A673 (cell line): ENCODE measurements at regions not wholly inside any gene's neighbourhood (a gene's known extent, or its start where the extent isn't known, plus 50 kb on each side); places are given as distances from the start of the nearest gene placed in this dataset.

ENCODE experiments used
- BruUV-seq: library from RNA; stranded (reverse); fragments of 400-500 nt; replicated peaks from 2 replicates; lab custom pipeline; 2021; lab: Mats Ljungman, UMichigan
- CTCF ChIA-PET: fragments of 300-600 bp; sonication (Branson Sonifier 250); formaldehyde crosslinking; loops from one replicate; lab custom pipeline; 2022; ENCODE audit warnings: antibody characterized with exemption; lab: Charles Lee
- POLR2A ChIA-PET: fragments of 300-600 bp; sonication (Branson Sonifier 250); formaldehyde crosslinking; loops from one replicate; lab custom pipeline; 2022; ENCODE audit warnings: antibody characterized with exemption; ENCODE audit not compliant: low non-redundant PET; lab: Charles Lee
- DNase-seq: peaks from one replicate; pipeline ENCODE4 v3.0.0-alpha.2; 2015; ENCODE audit warnings: low spot score
- H3K27ac ChIP-seq: fragments of 200-600 bp; sonication (generic); 2 replicates; pipeline ENCODE4 v1.5.1; 2016; ENCODE audit warnings: mixed run types, low read depth, mild to moderate bottlenecking, mixed read lengths, antibody characterized with exemption, low read length; ENCODE audit not compliant: poor library complexity, severe bottlenecking
- H3K27me3 ChIP-seq: fragments of 200-600 bp; sonication (generic); replicated peaks from 2 replicates; pipeline ENCODE4 v1.6.1; 2017; ENCODE audit warnings: mixed run types, low read depth, mild to moderate bottlenecking, mixed read lengths, antibody characterized with exemption, low read length; ENCODE audit not compliant: insufficient read depth, poor library complexity
- H3K36me3 ChIP-seq: fragments of 200-600 bp; sonication (generic); 2 replicates; pipeline ENCODE4 v1.6.1; 2016; ENCODE audit warnings: mixed run types, mild to moderate bottlenecking, mixed read lengths, antibody characterized with exemption, low read length; ENCODE audit not compliant: insufficient read depth, poor library complexity, severe bottlenecking
- H3K4me1 ChIP-seq: fragments of 200-600 bp; sonication (generic); 2 replicates; pipeline ENCODE4 v1.6.1; 2017; ENCODE audit warnings: mixed run types, mild to moderate bottlenecking, mixed read lengths, antibody characterized with exemption, low read length; ENCODE audit not compliant: insufficient read depth, poor library complexity, severe bottlenecking
- H3K4me3 ChIP-seq: fragments of 200-600 bp; sonication (generic); 2 replicates; pipeline ENCODE4 v1.5.1; 2016; ENCODE audit warnings: low read depth, mixed run types, mild to moderate bottlenecking, mixed read lengths, low read length; ENCODE audit not compliant: poor library complexity, severe bottlenecking
- H3K9me3 ChIP-seq: fragments of 200-600 bp; sonication (generic); 2 replicates; pipeline ENCODE4 v1.6.1; 2016; ENCODE audit warnings: mixed run types, low read depth, mild to moderate bottlenecking, mixed read lengths, antibody characterized with exemption, low read length; ENCODE audit not compliant: poor library complexity, severe bottlenecking
- EZH2 ChIP-seq: fragments of 200-600 bp; sonication (generic); IDR thresholded peaks from 2 replicates; pipeline ENCODE4 v1.6.1; 2017; ENCODE audit warnings: borderline replicate concordance, low read depth, mild to moderate bottlenecking, mixed read lengths, antibody characterized with exemption, low read length; ENCODE audit not compliant: poor library complexity, severe bottlenecking
- intact Hi-C: fragments of 100-400 bp; cut with micrococcal nuclease; formaldehyde crosslinking; loops from one replicate; pipeline ENCODE4 v1.10.0; 2022; ENCODE audit not compliant: unreplicated experiment
- TF ChIP-seq, protein P1 (sequence below): fragments of 300-800, 200-600 bp; sonication (generic); conservative IDR thresholded peaks from 2 replicates; pipeline ENCODE4 v1.5.1; 2017; ENCODE audit warnings: low read depth, mild to moderate bottlenecking, antibody characterized with exemption, low read length, moderate library complexity, mixed read lengths

DNA sequence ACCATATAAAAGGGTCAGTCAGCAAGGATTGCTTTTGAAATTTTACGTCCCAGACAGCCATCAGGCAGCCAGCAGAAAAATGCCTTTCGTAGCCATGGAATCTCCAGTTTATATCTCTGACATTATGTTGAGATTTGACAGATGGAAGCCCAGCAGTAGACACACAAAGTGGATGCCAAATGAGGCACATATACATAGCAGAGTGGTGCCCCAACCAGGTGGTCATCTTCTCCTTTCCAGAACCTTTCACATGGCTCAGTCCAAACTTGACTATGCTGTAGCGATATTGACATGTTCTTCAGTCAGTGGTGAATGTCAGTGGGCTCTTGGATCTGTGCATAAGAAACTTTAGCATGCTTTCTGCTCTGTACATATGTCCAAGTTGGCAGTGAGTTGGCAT lies 123.3 kb upstream of the GBE1 start:
- no peaks in the 10 kb centered on the region for H3K4me1 ChIP-seq
- no peaks in the 10 kb centered on the region for H3K27me3 ChIP-seq
- POLR2A ChIA-PET, result no interaction called here
- CTCF ChIA-PET, result no interaction called here
- no peak overlapping the region for H3K4me3 ChIP-seq
- no TSS peak for BruUV-seq
- no peaks in the 10 kb centered on the region for H3K9me3 ChIP-seq
- intact Hi-C loops, result no loop called here
- no peak for DNase-seq
- H3K36me3 ChIP-seq, result no peaks in the 10 kb centered on the region
- TF ChIP-seq, protein P1, sequence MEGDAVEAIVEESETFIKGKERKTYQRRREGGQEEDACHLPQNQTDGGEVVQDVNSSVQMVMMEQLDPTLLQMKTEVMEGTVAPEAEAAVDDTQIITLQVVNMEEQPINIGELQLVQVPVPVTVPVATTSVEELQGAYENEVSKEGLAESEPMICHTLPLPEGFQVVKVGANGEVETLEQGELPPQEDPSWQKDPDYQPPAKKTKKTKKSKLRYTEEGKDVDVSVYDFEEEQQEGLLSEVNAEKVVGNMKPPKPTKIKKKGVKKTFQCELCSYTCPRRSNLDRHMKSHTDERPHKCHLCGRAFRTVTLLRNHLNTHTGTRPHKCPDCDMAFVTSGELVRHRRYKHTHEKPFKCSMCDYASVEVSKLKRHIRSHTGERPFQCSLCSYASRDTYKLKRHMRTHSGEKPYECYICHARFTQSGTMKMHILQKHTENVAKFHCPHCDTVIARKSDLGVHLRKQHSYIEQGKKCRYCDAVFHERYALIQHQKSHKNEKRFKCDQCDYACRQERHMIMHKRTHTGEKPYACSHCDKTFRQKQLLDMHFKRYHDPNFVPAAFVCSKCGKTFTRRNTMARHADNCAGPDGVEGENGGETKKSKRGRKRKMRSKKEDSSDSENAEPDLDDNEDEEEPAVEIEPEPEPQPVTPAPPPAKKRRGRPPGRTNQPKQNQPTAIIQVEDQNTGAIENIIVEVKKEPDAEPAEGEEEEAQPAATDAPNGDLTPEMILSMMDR, result no peak
- no peak for TF ChIP-seq EZH2
- no peak overlapping the region for H3K27ac ChIP-seq

DNA sequence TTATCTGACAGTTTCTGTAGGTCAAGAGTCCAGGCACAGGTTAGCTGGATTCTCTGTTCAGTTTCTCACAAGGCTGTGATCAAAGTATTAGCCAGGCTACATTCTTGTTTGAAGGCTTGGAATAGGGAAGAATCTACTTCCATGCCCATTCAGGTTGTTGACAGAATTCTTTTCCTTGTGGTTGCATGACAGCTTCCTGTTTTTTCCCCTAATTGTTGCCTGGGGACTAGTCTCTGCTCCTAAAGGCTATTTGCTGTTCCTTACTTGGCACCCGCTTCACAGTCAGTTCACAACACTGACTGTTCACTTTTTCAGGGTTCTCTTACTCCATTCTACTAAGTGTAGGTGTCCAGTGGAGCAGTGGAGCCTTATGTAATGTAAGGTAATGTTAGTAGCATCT lies 115.4 kb upstream of the GBE1 start:
- Histone ChIP-seq H3K9me3 (no peaks in the 10 kb centered on the region), H3K27ac (no peak overlapping the region), H3K27me3 (no peaks in the 10 kb centered on the region), H3K36me3 (no peaks in the 10 kb centered on the region), H3K4me3 (no peak overlapping the region), H3K4me1 (no peaks in the 10 kb centered on the region)
- POLR2A ChIA-PET, result no interaction called here
- no peak for DNase-seq
- TF ChIP-seq, protein P1, result no peak
- no peak for TF ChIP-seq EZH2
- no TSS peak for BruUV-seq
- intact Hi-C loops, result loop anchor here (10.0 kb wide), 1 partner anchor 1648 kb away; no protein-coding TSS in a partner anchor
- CTCF ChIA-PET, result no interaction called here

DNA sequence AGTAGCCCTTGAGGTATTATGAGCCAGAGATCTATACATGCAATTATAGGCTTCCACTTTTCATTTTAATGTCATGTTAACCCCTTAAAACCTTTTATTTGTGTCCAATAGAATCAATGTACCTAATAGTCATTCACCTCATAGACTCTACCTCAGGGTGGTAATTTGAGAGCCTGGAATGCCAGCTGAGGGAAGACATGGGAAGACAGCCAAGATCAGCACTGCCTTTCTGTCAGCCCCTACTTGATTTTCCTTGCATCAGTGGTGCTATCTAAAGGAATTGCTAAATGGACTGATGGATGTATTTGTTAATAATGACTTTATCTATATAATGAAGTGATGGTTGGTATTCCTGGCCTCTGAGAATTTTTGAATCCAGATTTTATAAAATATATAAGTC lies 113.3 kb upstream of the GBE1 start:
- ChIA-PET CTCF (no interaction called here), POLR2A (no interaction called here)
- BruUV-seq, result no TSS peak

More for the DNA sequence above, 113.3 kb upstream of the GBE1 start:
- no peak overlapping the region for H3K4me3 ChIP-seq
- no peaks in the 10 kb centered on the region for H3K4me1 ChIP-seq
- no peak overlapping the region for H3K27ac ChIP-seq
- H3K27me3 ChIP-seq, result no peaks in the 10 kb centered on the region
- no peak for DNase-seq
- H3K36me3 ChIP-seq, result no peaks in the 10 kb centered on the region
- intact Hi-C loops, result loop anchor here (10.0 kb wide), 1 partner anchor 1650 kb away; no protein-coding TSS in a partner anchor
- TF ChIP-seq EZH2, result no peak
- TF ChIP-seq, protein P1, result no peak
- H3K9me3 ChIP-seq, result no peaks in the 10 kb centered on the region
